Adrenal gland (tissue), 9 donors: ENCODE measurements at regions not wholly inside any gene's neighbourhood (a gene's known extent, or its start where the extent isn't known, plus 50 kb on each side); places are given as distances from the start of the nearest gene placed in this dataset.

Experiments used
- DNase-seq, 7 donors: peaks; one replicate each; pipeline ENCODE4 v3.0.0-alpha.2; 2019 to 2020
- H3K27ac ChIP-seq, 5 donors: fragments of 200-600 bp; sonication (generic) in 4 of 5; 1 replicate in 3 of 5; 2 replicates in 2 of 5; pipeline versions ENCODE4 v1.5.1 to v1.8.0; 2016 to 2020; ENCODE audit warnings: mild to moderate bottlenecking in 1 of 5
- H3K27me3 ChIP-seq: fragments of 200-600 bp; 2 replicates; pipeline ENCODE4 v1.8.0; 2021
- H3K36me3 ChIP-seq, 2 donors: fragments of 200-600 bp; replicated peaks in 1 of 2; 1 replicate in 1 of 2; 2 replicates in 1 of 2; pipeline versions ENCODE4 v1.5.1 to v1.8.0; 2018 to 2022
- H3K4me1 ChIP-seq, 2 donors: fragments of 200-600 bp; replicated peaks in 1 of 2; 1 replicate in 1 of 2; 2 replicates in 1 of 2; pipeline versions ENCODE4 v1.5.1 to v1.8.0; 2018 to 2021
- H3K4me3 ChIP-seq, 4 donors: fragments of 200-600 bp; sonication (generic) in 3 of 4; one replicate each; pipeline ENCODE4 v1.5.1; 2016 to 2018
- H3K9me3 ChIP-seq, 3 donors: fragments of 200-600 bp; sonication (generic) in 1 of 3; replicated peaks in 1 of 3; 1 replicate in 2 of 3; 2 replicates in 1 of 3; pipeline versions ENCODE4 v1.5.1 to v1.8.0; 2016 to 2021
- POLR2A ChIP-seq, 2 donors: fragments of 450-650 bp; IDR thresholded peaks; one replicate each; pipeline ENCODE4 v1.6.1; 2017; ENCODE audit warnings: antibody characterized with exemption in 2 of 2, mild to moderate bottlenecking in 2 of 2, moderate library complexity in 1 of 2
- WGBS, 4 donors: extraction: QIAGEN DNeasy Blood & Tissue Kit in 2 of 4; methylation state at CpG; one replicate each; pipeline versions ENCODE4 v1.1.5 to v1.1.7; 2013 to 2017; 5-methylcytosine and 5-hydroxymethylcytosine counted together
- intact Hi-C, 2 donors: fragments of 100-400 bp; cut with DNase I; formaldehyde crosslinking; loops; one replicate each; pipeline versions ENCODE4 v1.14.1 to v1.15.0; 2022 to 2023
- TF ChIP-seq, protein P1 (sequence below), 6 experiments: fragments of 450-650 bp in 4 of 6; fragments of 200-600 bp in 2 of 6; sonication (generic) in 1 of 6; IDR thresholded peaks; 1 replicate in 5 of 6; 2 replicates in 1 of 6; pipeline versions ENCODE4 v1.5.1 to v1.8.0; 2016 to 2021; ENCODE audit warnings: antibody characterized with exemption in 6 of 6, mild to moderate bottlenecking in 2 of 6, moderate library complexity in 1 of 6
- donor health status: healthy with polysubstance abuse.
- donor health status: Bipolar disorder and iron deficiency.
- donor health status: DM: yes; HTN: yes; CAD: no.
- donor health status: DM: no; HTN: no; CAD: no.
- donor health status: DM: no; HTN: no; CAD: no.

DNA sequence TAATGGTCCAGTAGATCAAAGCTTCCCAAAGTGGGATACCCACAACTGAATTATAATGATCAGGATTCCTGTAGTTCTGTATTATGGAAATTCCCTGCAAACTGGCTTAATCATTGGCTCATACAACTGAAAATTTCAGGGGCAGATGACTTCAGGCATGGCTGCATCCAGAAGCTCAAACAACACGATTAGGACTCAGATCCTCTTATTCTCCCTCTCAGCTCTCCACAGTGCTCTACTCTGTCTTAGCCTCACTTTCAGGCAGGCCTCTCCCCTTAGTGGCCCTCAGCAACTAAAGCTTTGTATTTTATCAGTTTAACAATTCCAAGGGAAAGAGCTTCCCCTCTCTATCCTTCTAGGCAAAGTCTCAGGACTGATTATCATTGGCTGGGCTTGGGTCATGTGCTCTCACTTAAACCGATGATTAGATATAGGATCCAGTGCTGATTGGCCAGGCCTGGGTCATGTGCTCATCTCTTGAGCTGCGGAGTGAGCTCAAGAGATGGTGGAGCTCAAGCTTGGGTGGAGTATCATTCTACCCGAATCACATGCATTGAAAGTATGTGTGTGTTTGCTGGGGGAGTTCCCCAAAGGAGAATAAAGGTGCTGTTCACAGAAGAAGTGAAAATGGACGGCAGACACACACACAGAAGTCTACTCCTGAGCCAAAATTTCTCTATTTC lies 57.9 kb upstream of the RUNX3 start:
- H3K4me1 ChIP-seq: no peaks in the 10 kb centered on the region
- no peak overlapping the region for H3K4me3 ChIP-seq
- H3K27me3 ChIP-seq: no peaks in the 10 kb centered on the region
- 68 to 75% (median 73%) methylated on average over 5 of the region's 5 CpGs for WGBS, 4 donors
- no peak overlapping the region for H3K27ac ChIP-seq
- no peaks in the 10 kb centered on the region for H3K9me3 ChIP-seq
- no peaks in the 10 kb centered on the region for H3K36me3 ChIP-seq
- TF ChIP-seq POLR2A (IDR thresholded peaks at IDR 0.05): no peak
- TF ChIP-seq, protein P1, sequence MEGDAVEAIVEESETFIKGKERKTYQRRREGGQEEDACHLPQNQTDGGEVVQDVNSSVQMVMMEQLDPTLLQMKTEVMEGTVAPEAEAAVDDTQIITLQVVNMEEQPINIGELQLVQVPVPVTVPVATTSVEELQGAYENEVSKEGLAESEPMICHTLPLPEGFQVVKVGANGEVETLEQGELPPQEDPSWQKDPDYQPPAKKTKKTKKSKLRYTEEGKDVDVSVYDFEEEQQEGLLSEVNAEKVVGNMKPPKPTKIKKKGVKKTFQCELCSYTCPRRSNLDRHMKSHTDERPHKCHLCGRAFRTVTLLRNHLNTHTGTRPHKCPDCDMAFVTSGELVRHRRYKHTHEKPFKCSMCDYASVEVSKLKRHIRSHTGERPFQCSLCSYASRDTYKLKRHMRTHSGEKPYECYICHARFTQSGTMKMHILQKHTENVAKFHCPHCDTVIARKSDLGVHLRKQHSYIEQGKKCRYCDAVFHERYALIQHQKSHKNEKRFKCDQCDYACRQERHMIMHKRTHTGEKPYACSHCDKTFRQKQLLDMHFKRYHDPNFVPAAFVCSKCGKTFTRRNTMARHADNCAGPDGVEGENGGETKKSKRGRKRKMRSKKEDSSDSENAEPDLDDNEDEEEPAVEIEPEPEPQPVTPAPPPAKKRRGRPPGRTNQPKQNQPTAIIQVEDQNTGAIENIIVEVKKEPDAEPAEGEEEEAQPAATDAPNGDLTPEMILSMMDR (IDR thresholded peaks at IDR 0.05): no peak
- intact Hi-C loops: no loop called here
- DNase-seq: no peak

DNA sequence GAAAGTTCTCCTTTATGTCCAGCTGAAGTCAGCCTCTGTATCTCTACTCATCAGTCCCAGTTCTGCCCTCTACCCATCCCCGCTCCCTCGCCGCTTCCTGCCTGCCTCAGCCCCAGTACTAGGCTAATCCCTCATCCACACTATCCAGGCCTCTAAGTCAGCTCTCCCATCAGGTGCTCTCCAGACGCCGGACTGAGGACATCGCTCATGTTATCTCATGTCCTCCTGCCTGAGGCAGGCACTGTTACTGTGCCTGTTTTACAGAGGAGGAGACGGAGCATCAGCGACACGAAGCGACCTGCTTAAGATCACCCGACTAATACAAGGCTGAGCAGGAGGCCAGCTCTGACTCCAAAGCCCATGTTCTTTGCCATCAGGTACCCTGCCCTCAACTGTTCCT lies 57.3 kb upstream of the RUNX3 start:
- intact Hi-C loops: no loop called here
- DNase-seq: no peak
- H3K36me3 ChIP-seq: no peaks in the 10 kb centered on the region
- no peak overlapping the region for H3K4me3 ChIP-seq
- no peaks in the 10 kb centered on the region for H3K27me3 ChIP-seq
- 91 to 94% (median 92%) methylated on average over 11 of the region's 11 CpGs for WGBS, 4 donors
- TF ChIP-seq, protein P1 (IDR thresholded peaks at IDR 0.05): no peak
- TF ChIP-seq POLR2A (IDR thresholded peaks at IDR 0.05): no peak
- H3K27ac ChIP-seq: no peak overlapping the region
- H3K4me1 ChIP-seq: no peaks in the 10 kb centered on the region
- no peaks in the 10 kb centered on the region for H3K9me3 ChIP-seq

DNA sequence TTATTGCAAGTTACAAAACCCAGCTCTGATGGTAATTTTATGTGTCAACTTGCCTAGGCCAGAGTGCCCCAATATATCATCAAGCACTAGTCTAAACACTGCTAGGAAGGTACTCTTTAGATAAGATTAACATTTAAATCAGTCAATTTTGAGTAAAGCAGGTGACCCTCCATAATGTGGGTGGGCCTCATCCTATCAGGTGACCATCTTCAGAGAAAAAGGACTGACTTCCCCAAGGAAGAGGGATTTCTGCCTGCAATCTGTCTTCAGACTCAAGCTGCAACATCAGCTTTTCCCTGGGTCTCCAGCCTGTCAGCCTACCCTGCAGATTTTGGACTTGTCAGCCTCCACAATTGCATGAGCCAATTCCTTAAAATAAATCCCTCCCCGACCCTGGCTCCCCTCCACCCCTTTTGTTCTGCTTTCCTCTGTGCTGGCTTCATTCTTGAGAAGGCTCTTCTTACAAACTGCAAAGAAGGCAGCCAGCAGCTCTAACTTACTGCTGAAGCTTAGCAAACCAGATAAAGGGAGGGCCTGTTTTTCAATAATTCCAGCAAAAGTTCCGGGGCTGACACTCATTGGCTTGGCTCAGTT lies 56.4 kb upstream of the RUNX3 start:
- intact Hi-C loops: no loop called here

DNA sequence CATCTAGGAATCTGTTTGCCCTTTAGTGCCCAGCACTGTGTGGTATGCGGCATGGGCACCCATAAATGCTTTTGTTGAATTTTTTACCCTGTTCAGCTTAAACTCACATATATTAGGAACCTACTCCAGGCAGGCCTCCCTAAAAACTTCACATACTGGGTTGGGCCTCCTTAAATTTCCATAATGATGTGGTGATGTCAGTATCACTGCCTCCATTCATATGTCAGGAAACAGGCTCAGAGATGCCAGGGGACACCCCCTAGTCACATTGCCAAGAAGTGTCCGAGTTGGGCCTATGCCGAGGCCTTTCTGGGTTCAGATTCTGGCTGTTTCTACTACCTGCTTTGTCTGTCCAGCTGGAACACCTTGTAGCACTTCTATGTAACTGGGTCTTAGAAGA lies 55.7 kb upstream of the RUNX3 start:
- intact Hi-C loops: no loop called here
- Histone ChIP-seq H3K4me1 (no peaks in the 10 kb centered on the region), H3K36me3 (no peaks in the 10 kb centered on the region), H3K27ac (no peak overlapping the region), H3K4me3 (no peak overlapping the region), H3K27me3 (no peaks in the 10 kb centered on the region), H3K9me3 (no peaks in the 10 kb centered on the region)
- DNase-seq: no peak
- TF ChIP-seq, protein P1 (IDR thresholded peaks at IDR 0.05): no peak
- no peak for TF ChIP-seq POLR2A (IDR thresholded peaks at IDR 0.05)
- WGBS, 4 donors: 76 to 91% (median 85%) methylated on average over 3 of the region's 3 CpGs

More for the DNA sequence above, 56.4 kb upstream of the RUNX3 start:
- H3K27me3 ChIP-seq: no peaks in the 10 kb centered on the region
- peak in 4 of 7 donors; percentile 26 to 58 (median 42) for DNase-seq
- 54 to 67% (median 62%) methylated on average over 2 of the region's 2 CpGs for WGBS, 4 donors
- TF ChIP-seq, protein P1 (IDR thresholded peaks at IDR 0.05): no peak
- TF ChIP-seq POLR2A (IDR thresholded peaks at IDR 0.05): no peak
- H3K36me3 ChIP-seq: no peaks in the 10 kb centered on the region
- H3K4me1 ChIP-seq: no peaks in the 10 kb centered on the region
- H3K9me3 ChIP-seq: no peaks in the 10 kb centered on the region
- no peak overlapping the region for H3K4me3 ChIP-seq
- peak overlapping the region in 1 of 5 donors; percentile 34 for H3K27ac ChIP-seq
